K562 (cell line): ENCODE measurements at regions not wholly inside any gene's neighbourhood (a gene's known extent, or its start where the extent isn't known, plus 50 kb on each side); places are given as distances from the start of the nearest gene placed in this dataset.

Experiments
- ATAC-seq: fragments of 200-7000 bp; cut with Tn5 transposase; 3 replicates; pipeline ENCODE4 v1.9.1; 2020; ENCODE audit warnings: moderate library complexity
- BruUV-seq: library from RNA; stranded (reverse); fragments of 400-500 nt; replicated peaks from 2 replicates; lab custom pipeline; 2021; lab: Mats Ljungman, UMichigan
- CTCF ChIA-PET: fragments of 300-600 bp; formaldehyde crosslinking; extraction: SDS; loops from one replicate; lab custom pipeline; 2021; ENCODE audit warnings: low intra/inter-chr PET ratio; lab: Yijun Ruan, JAX
- POLR2A ChIA-PET: fragments of 300-600, 350-650 bp; sonication (Branson Sonifier 250); formaldehyde crosslinking; extraction: SDS; loops from one replicate; lab custom pipeline; 2021; ENCODE audit warnings: antibody characterized with exemption, inconsistent platforms; lab: Yijun Ruan, JAX
- DNase-seq, 4 experiments: peaks; one replicate each; pipeline versions ENCODE4 v3.0.0 to v3.0.0-alpha.2; 2011 to 2018; ENCODE audit warnings: low spot score in 3 of 4, mixed read lengths in 3 of 4; ENCODE audit errors: extremely low read depth in 1 of 4
- FAIRE-seq: peaks from 2 replicates; lab custom pipeline; 2011; peaks lifted over from hg19 to GRCh38; lab: Jason Lieb, UNC
- H2AFZ ChIP-seq: 2 replicates; pipeline ENCODE4 v1.6.0; 2011; ENCODE audit warnings: low read depth, low read length, control low read depth, inconsistent platforms
- H3K27ac ChIP-seq: fragments of 200-600 bp; 3 replicates; pipeline ENCODE4 v1.8.0; 2011; ENCODE audit warnings: low read depth, mild to moderate bottlenecking, control low read depth, inconsistent platforms, low read length, moderate library complexity, mixed read lengths; ENCODE audit errors: extremely low read depth
- H3K27me3 ChIP-seq, 2 experiments: fragments of 300-600 bp in 1 of 2; 2 replicates in 1 of 2; 3 replicates in 1 of 2; pipeline versions ENCODE4 v1.6.0 to v1.8.0; 2011; ENCODE audit warnings: inconsistent platforms in 2 of 2, low read length in 2 of 2, mild to moderate bottlenecking in 1 of 2, mixed read lengths in 1 of 2, moderate library complexity in 1 of 2; ENCODE audit not compliant: control insufficient read depth in 2 of 2, insufficient read depth in 2 of 2
- H3K36me3 ChIP-seq: fragments of 300-600 bp; 3 replicates; pipeline ENCODE4 v1.8.0; 2011; ENCODE audit warnings: mild to moderate bottlenecking, low read length, inconsistent platforms; ENCODE audit not compliant: control insufficient read depth, insufficient read depth
- H3K4me1 ChIP-seq, 2 experiments: fragments of 200-600 bp in 1 of 2; replicated peaks in 1 of 2; 2 replicates in 1 of 2; 3 replicates in 1 of 2; pipeline versions ENCODE4 v1.5.1 to v1.8.0; 2011; ENCODE audit warnings: inconsistent platforms in 2 of 2, low read length in 2 of 2, mild to moderate bottlenecking in 1 of 2, mixed read lengths in 1 of 2, moderate library complexity in 1 of 2; ENCODE audit not compliant: control insufficient read depth in 2 of 2, insufficient read depth in 2 of 2
- H3K4me2 ChIP-seq: 2 replicates; pipeline ENCODE4 v1.6.1; 2011; ENCODE audit warnings: low read length, control low read depth, inconsistent platforms, mixed read lengths; ENCODE audit not compliant: insufficient read depth
- H3K4me3 ChIP-seq: fragments of 200-600 bp; sonication (generic), shearing (Covaris generic); 2 replicates; pipeline ENCODE4 v1.5.1; 2016; ENCODE audit warnings: control low read depth, inconsistent platforms
- H3K79me2 ChIP-seq: fragments of 200-600 bp; 3 replicates; pipeline ENCODE4 v1.8.0; 2011; ENCODE audit warnings: low read length, inconsistent platforms; ENCODE audit not compliant: control insufficient read depth, insufficient read depth
- H3K9ac ChIP-seq, 2 experiments: 2 replicates each; pipeline versions ENCODE4 v1.6.0 to v1.6.1; 2011; ENCODE audit warnings: low read depth in 2 of 2, low read length in 2 of 2, control low read depth in 1 of 2, inconsistent platforms in 1 of 2, mild to moderate bottlenecking in 1 of 2, mixed read lengths in 1 of 2; ENCODE audit not compliant: insufficient read depth in 1 of 2
- H3K9me1 ChIP-seq: one replicate; pipeline ENCODE4 v1.6.0; 2011; ENCODE audit warnings: inconsistent platforms, mild to moderate bottlenecking, low read length, moderate library complexity; ENCODE audit not compliant: control insufficient read depth, insufficient read depth
- H3K9me3 ChIP-seq: replicated peaks from 2 replicates; pipeline ENCODE4 v1.5.1; 2011; ENCODE audit warnings: low read depth, low read length, inconsistent platforms; ENCODE audit not compliant: control insufficient read depth, insufficient read depth
- H4K20me1 ChIP-seq: replicated peaks from 2 replicates; pipeline ENCODE4 v1.6.1; 2011; ENCODE audit warnings: low read length, inconsistent platforms, mixed read lengths; ENCODE audit not compliant: control insufficient read depth, insufficient read depth
- CTCF ChIP-seq, 3 experiments: IDR thresholded peaks in 2 of 3; conservative IDR thresholded peaks in 1 of 3; 2 replicates each; pipeline ENCODE4 v1.5.1; 2011 to 2012; ENCODE audit warnings: low read length in 3 of 3, mild to moderate bottlenecking in 3 of 3, control low read depth in 2 of 3, improper control_type of control experiment in 1 of 3, inconsistent platforms in 1 of 3, low read depth in 1 of 3, mixed read lengths in 1 of 3, moderate library complexity in 1 of 3; ENCODE audit not compliant: insufficient read depth in 2 of 3
- EGR1 ChIP-seq: fragments of 450-650 bp; conservative IDR thresholded peaks from 2 replicates; pipeline ENCODE4 v1.6.1; 2017; ENCODE audit warnings: mild to moderate bottlenecking
- RHOXF2B ChIP-seq: fragments of 250-450 bp; sonication (Bioruptor Pico); conservative IDR thresholded peaks from 2 replicates; pipeline ENCODE4 v1.5.1; 2021
- WGBS: fragments of 100-300 bp; shearing (Covaris generic); methylation state at CpG from one replicate; pipeline ENCODE4 v1.1.6; 2016; ENCODE audit warnings: low coverage, mixed read lengths; ENCODE audit not compliant: insufficient coverage; ENCODE audit errors: missing lambda C conversion rate; 5-methylcytosine and 5-hydroxymethylcytosine counted together
- in situ Hi-C: fragments of 300-500 bp; cut with MboI; formaldehyde crosslinking; loops from 4 replicates; pipeline ENCODE4 v1.15.0; 2018; ENCODE audit warnings: inconsistent platforms, mixed read lengths
- intact Hi-C: fragments of 100-400 bp; cut with micrococcal nuclease; formaldehyde crosslinking; loops from 2 replicates; pipeline ENCODE4 v1.14.2; 2022

- intact Hi-C loops (loop anchor here (10.0 kb wide), 1 partner anchor 104 kb away; no protein-coding TSS in a partner anchor), in situ Hi-C loops (no loop called here)
These were observed 61.4 kb upstream of the URI1 start for GRCh38 chr19:29880498-29881081.

More at GRCh38 chr19:29880498-29881081, 61.4 kb upstream of the URI1 start:
- peaks cover 5% of the 10 kb centered on the region for H3K9me1 ChIP-seq
- H3K9me3 ChIP-seq: no peaks in the 10 kb centered on the region
- POLR2A ChIA-PET: interaction anchor here (0.7 to 1.3 kb wide), 2 partner anchors 13 to 109 kb away, joined by 3 to 7 read pairs; no protein-coding TSS in a partner anchor
- CTCF ChIA-PET: no interaction called here
- H3K9ac ChIP-seq: peak overlapping the region in 1 of 2 experiments; percentile 64; a peak in 1 of 4 replicates
- H3K4me2 ChIP-seq: no peak overlapping the region
- WGBS: 2% methylated on average over 10 of the region's 10 CpGs
- no peak overlapping the region for H2AFZ ChIP-seq
- H3K27ac ChIP-seq: no peak overlapping the region
- no peaks in the 10 kb centered on the region for H3K79me2 ChIP-seq
- H3K27me3 ChIP-seq: peaks cover 13 to 64% of the 10 kb centered on the region in 2 experiments; a peak in 4 of 5 replicates
- DNase-seq: no peak
- no peak overlapping the region for H3K4me3 ChIP-seq
- 0 out of 6 replicates have a peak, but pooled peaks of 1 of the 3 experiments have one; percentile 9 for TF ChIP-seq CTCF (IDR thresholded peaks at IDR 0.05 in 2 of 3, conservative IDR thresholded peaks at IDR 0.05 in 1 of 3; ENCODE audit: insufficient read depth in 2 of 3, low read depth in 1 of 3, low read length in 3 of 3)
- TF ChIP-seq RHOXF2B: no peak
- 0 out of 2 replicates have a peak, but pooled peaks have one; percentile 17 for TF ChIP-seq EGR1
- peaks cover 10% of the 10 kb centered on the region; the same call in 1 of the 2 replicates for H4K20me1 ChIP-seq
- H3K36me3 ChIP-seq: no peaks in the 10 kb centered on the region
- peak; percentile 31 for ATAC-seq
- H3K4me1 ChIP-seq: peaks cover 6 to 26% of the 10 kb centered on the region in 2 experiments
- FAIRE-seq: peak; percentile 35
- no TSS peak for BruUV-seq
